Fibroblast of lung (primary cell): ENCODE measurements at regions not wholly inside any gene's neighbourhood (a gene's known extent, or its start where the extent isn't known, plus 50 kb on each side); places are given as distances from the start of the nearest gene placed in this dataset.

Source experiments
- DNase-seq, 2 donors: peaks; one replicate each; pipeline versions ENCODE4 v3.0.0 to v3.0.0-alpha.2; 2010; ENCODE audit warnings: low read depth in 2 of 2
- H2AFZ ChIP-seq: 2 replicates; pipeline ENCODE4 v1.5.1; 2012; ENCODE audit warnings: low read length, control low read depth, inconsistent platforms
- H3K27ac ChIP-seq: 2 replicates; pipeline ENCODE4 v1.5.1; 2011; ENCODE audit warnings: low read length, control low read depth; ENCODE audit not compliant: insufficient read depth
- H3K27me3 ChIP-seq: 2 replicates; pipeline ENCODE4 v1.5.1; 2011; ENCODE audit warnings: mild to moderate bottlenecking, low read length; ENCODE audit not compliant: control insufficient read depth, insufficient read depth
- H3K36me3 ChIP-seq: 2 replicates; pipeline ENCODE4 v1.5.1; 2011; ENCODE audit warnings: low read length; ENCODE audit not compliant: control insufficient read depth, insufficient read depth
- H3K4me1 ChIP-seq: 2 replicates; pipeline ENCODE4 v1.5.1; 2011; ENCODE audit warnings: low read length; ENCODE audit not compliant: control insufficient read depth, insufficient read depth; ENCODE audit errors: extremely low read depth
- H3K4me2 ChIP-seq: 2 replicates; pipeline ENCODE4 v1.5.1; 2011; ENCODE audit warnings: low read length, control low read depth; ENCODE audit not compliant: insufficient read depth; ENCODE audit errors: extremely low read depth
- H3K4me3 ChIP-seq, 4 experiments: fragments of 200-600 bp in 1 of 4; sonication (generic) in 1 of 4; replicated peaks in 1 of 4; 2 replicates each; pipeline ENCODE4 v1.5.1; 2011 to 2016; ENCODE audit warnings: low read length in 4 of 4, low read depth in 3 of 4, mild to moderate bottlenecking in 3 of 4, control low read depth in 2 of 4, inconsistent platforms in 1 of 4, mixed read lengths in 1 of 4; ENCODE audit not compliant: insufficient read depth in 1 of 4; ENCODE audit errors: control extremely low read depth in 1 of 4
- H3K79me2 ChIP-seq: 2 replicates; pipeline ENCODE4 v1.5.1; 2012; ENCODE audit warnings: mild to moderate bottlenecking, low read length, inconsistent platforms; ENCODE audit not compliant: control insufficient read depth, insufficient read depth
- H3K9ac ChIP-seq: 2 replicates; pipeline ENCODE4 v1.5.1; 2011; ENCODE audit warnings: mild to moderate bottlenecking, low read length, control low read depth; ENCODE audit not compliant: insufficient read depth
- H3K9me3 ChIP-seq: 2 replicates; pipeline ENCODE4 v1.5.1; 2012; ENCODE audit warnings: low read depth, low read length; ENCODE audit not compliant: control insufficient read depth, insufficient read depth
- H4K20me1 ChIP-seq: 2 replicates; pipeline ENCODE4 v1.5.1; 2011; ENCODE audit warnings: low read length; ENCODE audit not compliant: control insufficient read depth, insufficient read depth; ENCODE audit errors: extremely low read depth
- CTCF ChIP-seq, 2 donors: IDR thresholded peaks in 1 of 2; conservative IDR thresholded peaks in 1 of 2; 1 replicate in 1 of 2; 2 replicates in 1 of 2; pipeline ENCODE4 v1.5.1; 2011 to 2012; ENCODE audit warnings: low read length in 2 of 2, control low read depth in 1 of 2, inconsistent platforms in 1 of 2, low read depth in 1 of 2, mild to moderate bottlenecking in 1 of 2
- EZH2 ChIP-seq: IDR thresholded peaks from 2 replicates; pipeline ENCODE4 v1.5.1; 2012; ENCODE audit warnings: low read length, control low read depth, mild to moderate bottlenecking; ENCODE audit errors: missing control alignments

GRCh38 chr17:5642752-5643151, 58.4 kb upstream of the NLRP1 start:
- Histone ChIP-seq H4K20me1 (no peaks in the 10 kb centered on the region), H3K36me3 (no peaks in the 10 kb centered on the region), H2AFZ (no peak overlapping the region), H3K27ac (no peak overlapping the region), H3K79me2 (no peaks in the 10 kb centered on the region), H3K27me3 (no peaks in the 10 kb centered on the region), H3K4me3 (no peak overlapping the region), H3K9ac (no peak overlapping the region), H3K9me3 (no peaks in the 10 kb centered on the region), H3K4me2 (no peak overlapping the region), H3K4me1 (no peaks in the 10 kb centered on the region)
- DNase-seq = no peak
- TF ChIP-seq CTCF (conservative IDR thresholded peaks at IDR 0.05 in 1 of 2, IDR thresholded peaks at IDR 0.05 in 1 of 2; ENCODE audit: low read depth in 1 of 2, low read length in 2 of 2) (no peak), EZH2 (no peak)

- no peak overlapping the region for H3K4me3 ChIP-seq
- no peak overlapping the region for H3K9ac ChIP-seq
- H3K27me3 ChIP-seq = no peaks in the 10 kb centered on the region
- no peaks in the 10 kb centered on the region for H4K20me1 ChIP-seq
- H3K79me2 ChIP-seq = no peaks in the 10 kb centered on the region
- no peak for DNase-seq
- TF ChIP-seq CTCF (conservative IDR thresholded peaks at IDR 0.05 in 1 of 2, IDR thresholded peaks at IDR 0.05 in 1 of 2; ENCODE audit: low read depth in 1 of 2, low read length in 2 of 2) = no peak
- no peak for TF ChIP-seq EZH2
- H3K4me2 ChIP-seq = no peak overlapping the region
- H3K36me3 ChIP-seq = no peaks in the 10 kb centered on the region
- H3K27ac ChIP-seq = no peak overlapping the region
- H3K9me3 ChIP-seq = no peaks in the 10 kb centered on the region
- no peaks in the 10 kb centered on the region for H3K4me1 ChIP-seq
- H2AFZ ChIP-seq = no peak overlapping the region
These were observed 59.8 kb upstream of the NLRP1 start for GRCh38 chr17:5644065-5644464.

- no peak for DNase-seq
- Histone ChIP-seq H3K79me2 (no peaks in the 10 kb centered on the region), H3K27ac (no peak overlapping the region), H3K4me3 (no peak overlapping the region), H4K20me1 (no peaks in the 10 kb centered on the region), H3K36me3 (no peaks in the 10 kb centered on the region), H3K27me3 (no peaks in the 10 kb centered on the region), H3K9me3 (no peaks in the 10 kb centered on the region), H3K4me1 (no peaks in the 10 kb centered on the region), H2AFZ (no peak overlapping the region), H3K4me2 (no peak overlapping the region), H3K9ac (no peak overlapping the region)
- TF ChIP-seq EZH2 (no peak), CTCF (conservative IDR thresholded peaks at IDR 0.05 in 1 of 2, IDR thresholded peaks at IDR 0.05 in 1 of 2; ENCODE audit: low read depth in 1 of 2, low read length in 2 of 2) (no peak)
These were observed 67.0 kb upstream of the NLRP1 start for GRCh38 chr17:5651348-5651747.
